Muscle of arm (tissue), 1 donor: ENCODE measurements at regions not wholly inside any gene's neighbourhood (a gene's known extent, or its start where the extent isn't known, plus 50 kb on each side); places are given as distances from the start of the nearest gene placed in this dataset.
"Not testable (repeated sequence)": the region's sequence is repeated elsewhere in the genome, so short reads cannot be mapped to it uniquely, and the experiment has no call there.

Source experiments
- DNase-seq: peaks from one replicate; pipeline ENCODE4 v3.0.0-alpha.2; 2013

GRCh38 chr1:146641534-146641933 is 296.6 kb upstream of the NBPF12 start:
- not testable (repeated sequence) for DNase-seq

DNA sequence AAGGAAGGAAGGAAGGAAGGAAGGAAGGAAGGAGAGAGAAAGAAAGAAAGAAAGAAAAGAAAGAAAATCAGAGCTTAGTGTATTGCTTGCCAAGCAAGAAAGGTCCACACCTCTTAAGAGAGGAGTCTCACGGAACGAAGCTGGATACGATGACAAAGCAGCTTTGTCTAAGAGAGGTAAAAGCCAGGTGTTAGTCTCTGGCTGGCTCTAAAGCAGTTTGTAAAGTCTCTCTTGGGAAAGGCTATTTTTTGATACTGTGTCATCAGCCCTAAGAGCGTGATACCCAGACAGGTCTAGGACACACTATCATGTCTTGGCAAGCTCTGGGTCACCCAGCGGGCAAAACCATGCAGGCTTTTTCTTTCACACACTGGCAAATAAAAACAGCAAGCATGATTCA is 297.5 kb upstream of the NBPF12 start:
- not testable (repeated sequence) for DNase-seq

DNA sequence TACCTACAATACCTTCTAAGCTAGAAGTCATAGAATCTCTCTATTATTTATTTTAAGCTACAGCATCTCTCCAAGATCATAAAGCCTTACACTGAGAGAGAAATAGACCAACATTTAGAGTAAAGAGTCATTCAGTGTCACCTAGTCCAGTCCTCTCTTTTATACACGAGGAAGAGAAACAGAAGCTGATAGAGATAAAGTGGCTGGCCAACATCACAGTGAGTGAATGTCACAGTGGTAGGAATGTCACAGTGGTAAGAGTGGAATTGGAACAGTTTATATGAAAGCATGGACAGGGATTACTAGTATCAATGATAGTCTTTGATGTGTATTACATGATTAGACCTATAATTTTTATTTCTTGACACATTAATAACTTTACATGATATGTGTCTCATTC is 307.8 kb upstream of the NBPF12 start:
- not testable (repeated sequence) for DNase-seq

GRCh38 chr1:146618582-146618981 is 319.5 kb upstream of the NBPF12 start:
- not testable (repeated sequence) for DNase-seq

DNA sequence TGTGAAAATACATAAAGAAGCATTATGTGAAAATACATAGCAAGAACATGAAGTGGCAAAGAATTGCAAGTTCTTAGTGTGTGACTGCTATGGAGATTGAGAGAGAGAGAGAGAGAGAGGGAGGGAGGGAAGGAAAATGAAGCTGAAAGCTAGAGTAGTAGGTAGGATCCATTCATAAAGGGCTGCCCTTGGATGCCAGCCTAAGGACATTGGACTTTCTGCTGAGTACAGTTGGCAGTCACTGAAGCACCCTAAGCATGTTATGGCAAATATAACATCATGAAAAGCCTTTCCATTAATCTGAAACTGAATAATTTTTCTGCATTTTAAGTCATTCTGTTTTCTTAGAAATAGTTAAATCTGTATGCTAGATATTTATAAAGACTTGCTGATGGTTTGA is 333.4 kb upstream of the NBPF12 start:
- not testable (repeated sequence) for DNase-seq

DNA sequence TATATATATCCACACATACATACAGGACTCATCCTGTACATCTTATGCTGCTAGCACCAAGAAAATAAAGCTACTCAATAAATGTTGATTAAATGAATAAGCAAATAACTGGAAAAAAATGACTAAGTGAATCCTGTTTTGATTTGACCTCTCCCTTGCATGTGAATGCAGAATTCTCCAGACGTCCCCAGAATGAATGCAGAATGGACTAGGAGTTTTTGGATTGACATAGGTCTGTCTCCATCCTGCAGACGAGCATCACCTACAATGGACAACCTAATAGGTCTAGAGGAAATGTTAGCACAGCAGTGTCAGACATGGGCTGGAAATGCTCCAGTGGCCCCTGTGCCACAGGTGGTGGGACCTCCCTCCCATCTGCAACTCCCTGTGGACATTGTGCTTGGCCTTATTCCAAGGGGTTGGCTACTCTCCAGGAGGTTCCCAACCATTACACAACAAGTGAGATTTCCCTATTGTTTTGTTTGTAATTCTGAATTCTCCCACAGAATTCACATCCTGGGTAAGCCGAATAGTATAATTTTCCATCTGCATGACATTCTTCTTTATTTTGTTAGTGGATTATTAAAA is 337.3 kb upstream of the NBPF12 start:
- not testable (repeated sequence) for DNase-seq

GRCh38 chr1:146599906-146600305 is 338.2 kb upstream of the NBPF12 start:
- not testable (repeated sequence) for DNase-seq

DNA sequence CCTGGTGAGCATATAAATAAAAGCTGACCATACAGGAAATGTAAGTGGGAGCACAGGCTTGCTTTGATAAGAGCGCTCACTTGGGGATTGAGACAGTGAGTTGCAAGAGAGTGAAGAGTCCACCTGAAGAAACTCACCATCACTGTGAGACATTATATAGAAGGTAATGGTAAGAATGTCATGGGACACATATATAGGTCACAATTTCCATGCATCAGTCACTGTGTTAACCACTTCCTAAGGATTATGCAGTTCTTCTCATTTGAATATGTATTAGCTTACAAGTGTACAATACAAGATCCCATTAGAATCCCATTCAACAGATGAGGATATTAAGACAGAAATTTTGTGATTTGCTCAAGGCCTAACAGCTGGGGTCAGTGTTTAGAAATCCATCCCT is 352.4 kb upstream of the NOTCH2NLA start:
- not testable (repeated sequence) for DNase-seq

- DNase-seq: not testable (repeated sequence)
These were observed 338.7 kb upstream of the NOTCH2NLA start for GRCh38 chr1:146567541-146567940.

DNA sequence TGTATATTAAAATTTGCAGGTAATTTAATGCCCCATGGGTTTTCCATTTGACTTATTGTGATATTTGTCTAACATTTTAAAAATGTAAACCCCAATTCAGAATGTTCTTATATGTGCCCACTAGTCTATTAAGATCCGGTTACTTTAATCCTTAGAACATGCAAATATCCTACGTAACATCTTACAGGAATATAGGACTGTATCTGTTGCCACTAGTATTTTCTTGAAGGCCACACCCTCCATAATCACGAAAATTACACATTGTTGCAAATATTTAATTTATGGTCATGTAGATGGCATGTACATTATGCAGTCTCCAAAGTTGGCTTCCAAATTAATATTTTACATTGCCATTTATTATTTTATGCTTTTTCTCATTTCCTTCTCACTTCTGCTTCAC is 329.2 kb upstream of the NOTCH2NLA start:
- not testable (repeated sequence) for DNase-seq

- not testable (repeated sequence) for DNase-seq
These were observed 327.6 kb upstream of the NOTCH2NLA start for GRCh38 chr1:146556405-146556804.

DNA sequence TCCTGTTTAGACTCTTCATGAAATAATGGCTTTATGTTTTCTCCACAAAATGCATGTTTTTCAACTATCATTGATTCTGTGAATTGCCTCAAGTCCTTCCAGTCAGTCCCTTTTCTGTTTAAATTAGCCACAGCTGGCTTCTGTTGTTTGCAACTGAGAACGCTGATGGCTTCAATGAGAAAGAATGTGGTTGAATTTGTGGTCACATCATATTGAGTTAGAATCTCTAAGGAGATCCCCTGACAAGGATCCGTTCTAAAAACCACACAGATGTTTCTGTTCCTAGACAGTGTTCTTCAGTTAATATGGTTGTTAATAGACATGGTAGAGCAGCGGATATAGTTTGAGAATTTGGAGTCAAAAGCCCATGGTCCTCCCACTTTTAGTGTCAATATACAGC is 323.6 kb upstream of the NOTCH2NLA start:
- DNase-seq: not testable (repeated sequence)

GRCh38 chr1:146548684-146549083 is 319.9 kb upstream of the NOTCH2NLA start:
- DNase-seq: not testable (repeated sequence)

DNA sequence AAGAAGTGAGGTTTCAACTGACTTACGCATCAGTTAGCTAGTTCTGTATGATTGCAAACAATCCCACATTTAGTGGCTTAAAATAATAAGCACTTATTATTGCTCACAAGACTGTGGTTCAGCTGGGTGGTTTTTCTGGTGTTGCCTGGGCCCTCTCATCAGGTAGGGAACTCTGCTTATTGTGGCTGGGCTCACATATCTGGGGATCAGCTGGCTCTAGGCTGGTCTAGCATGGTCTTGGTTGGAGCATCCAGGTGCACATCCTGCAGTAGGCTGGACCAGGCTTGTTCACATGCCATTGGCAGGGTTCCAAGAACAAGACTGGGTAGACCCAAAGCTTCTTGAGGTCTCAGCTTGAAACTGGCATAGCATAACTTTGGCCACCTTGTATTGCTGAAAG is 317.4 kb upstream of the NOTCH2NLA start:
- DNase-seq: not testable (repeated sequence)

GRCh38 chr1:146537775-146538373 is 309.1 kb upstream of the NOTCH2NLA start:
- not testable (repeated sequence) for DNase-seq

GRCh38 chr1:146536028-146536427 is 307.2 kb upstream of the NOTCH2NLA start:
- not testable (repeated sequence) for DNase-seq

DNA sequence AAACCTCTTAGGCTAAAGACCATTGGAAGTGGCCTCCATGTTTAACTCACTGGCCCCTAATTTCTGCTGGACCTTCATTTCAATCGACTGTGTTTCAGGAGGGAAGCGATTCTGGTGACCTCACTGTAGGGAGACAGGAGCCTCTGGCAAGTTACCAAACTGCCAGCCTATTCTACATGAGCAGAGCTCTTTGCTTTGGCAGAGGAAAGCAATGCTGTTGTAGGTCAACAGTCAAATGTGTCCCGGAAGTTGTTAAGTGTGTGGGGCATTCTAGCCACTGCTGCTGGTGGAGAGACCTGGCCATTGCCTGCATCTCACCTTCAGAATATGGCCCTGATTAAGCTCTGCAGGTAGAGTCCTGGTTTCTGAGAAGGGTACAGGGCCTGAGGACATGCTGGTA is 306.8 kb upstream of the NOTCH2NLA start:
- DNase-seq: not testable (repeated sequence)

DNA sequence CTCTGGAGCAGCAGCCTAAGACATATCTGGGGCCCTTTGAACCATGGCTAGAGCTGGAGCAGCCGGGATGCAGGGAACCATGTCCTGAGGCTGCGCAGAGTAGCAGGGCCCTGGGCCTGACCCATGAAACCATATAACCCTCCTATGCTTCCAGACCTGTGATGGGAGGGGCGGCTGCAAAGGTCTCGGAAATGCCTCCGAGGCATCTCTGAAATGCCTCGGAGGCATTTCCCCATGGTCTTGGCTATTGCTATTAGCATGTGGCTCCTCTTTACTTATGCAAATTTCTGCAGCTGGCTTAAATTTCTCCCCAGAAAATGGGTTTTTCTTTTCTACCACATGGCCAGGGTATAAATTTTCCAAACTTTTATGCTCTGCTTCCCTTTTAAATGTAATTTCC is 302.1 kb upstream of the NOTCH2NLA start:
- not testable (repeated sequence) for DNase-seq

DNA sequence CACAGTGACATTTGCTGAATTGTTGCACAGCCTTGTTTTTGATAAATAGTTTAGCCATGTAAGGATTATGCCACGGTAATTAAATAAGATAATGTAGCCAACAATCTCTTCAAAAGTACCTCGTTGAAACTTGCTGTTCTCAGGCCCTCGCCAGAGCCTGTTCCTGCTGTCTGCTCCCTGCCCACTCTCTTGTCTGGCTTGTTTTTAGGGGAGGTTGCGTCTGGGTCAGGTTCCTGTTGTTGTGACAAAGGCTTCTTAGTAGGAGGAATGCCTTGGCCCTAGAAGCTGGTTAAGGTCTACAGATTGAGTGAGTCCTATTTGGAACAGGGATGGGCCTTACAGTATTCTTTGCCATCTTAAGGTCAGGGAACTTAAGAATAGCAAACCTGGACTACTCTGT is 294.0 kb upstream of the NOTCH2NLA start:
- not testable (repeated sequence) for DNase-seq

DNA sequence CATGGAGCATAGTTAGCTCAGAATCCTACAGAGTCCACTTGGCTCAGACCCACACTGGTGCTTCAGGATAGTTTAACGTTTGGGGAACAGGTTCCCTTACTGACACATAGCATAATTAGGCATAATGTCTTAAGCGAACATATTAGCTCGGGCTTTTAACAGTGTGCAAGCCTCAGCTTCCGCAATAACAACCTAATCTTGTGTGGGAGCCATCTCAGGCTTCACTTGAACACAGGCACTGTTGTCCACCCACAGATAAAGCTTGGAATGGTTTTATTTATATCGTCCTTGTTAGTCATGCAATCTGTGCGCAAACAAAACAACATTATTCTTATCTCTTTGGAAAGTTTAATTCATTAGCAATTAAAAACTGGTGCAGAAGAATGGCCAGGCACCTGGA is 293.5 kb upstream of the NOTCH2NLA start:
- not testable (repeated sequence) for DNase-seq

GRCh38 chr1:146521804-146522203 is 293.0 kb upstream of the NOTCH2NLA start:
- DNase-seq: not testable (repeated sequence)

GRCh38 chr1:146513754-146514153 is 284.9 kb upstream of the NOTCH2NLA start:
- not testable (repeated sequence) for DNase-seq

DNA sequence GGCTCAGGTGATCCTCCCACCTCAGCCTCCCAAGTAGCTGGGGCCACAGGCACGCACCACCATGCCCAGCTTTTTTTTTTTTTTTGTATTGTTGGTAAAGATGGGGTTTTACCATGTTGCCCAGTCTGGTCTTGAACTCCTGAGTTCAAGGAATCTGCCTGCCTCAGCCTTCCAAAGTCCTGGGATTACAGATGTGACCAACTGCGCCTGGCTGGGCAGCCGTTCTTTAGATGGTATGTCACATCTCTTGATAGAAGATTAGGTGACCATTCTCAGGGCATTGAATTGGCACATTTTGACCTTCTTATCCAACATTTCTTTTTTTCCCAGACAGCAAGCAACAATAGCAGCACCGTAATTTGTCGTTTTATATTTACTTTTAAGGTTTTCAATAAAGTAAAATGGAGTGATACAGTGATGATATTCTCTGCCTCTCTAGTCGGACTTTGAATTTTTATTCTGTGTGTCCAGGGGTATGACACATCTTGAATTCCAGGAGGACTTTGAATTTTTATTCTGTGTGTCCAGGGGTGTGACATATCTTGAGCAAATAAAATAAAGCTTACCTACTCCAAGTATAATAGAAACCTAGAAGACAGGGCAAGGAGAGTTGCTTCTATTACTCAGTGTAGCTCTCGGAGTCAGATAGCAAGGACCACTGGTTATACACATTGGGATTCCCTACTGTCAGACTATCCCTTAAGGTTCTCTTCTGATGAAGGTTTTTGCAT is 282.4 kb upstream of the NOTCH2NLA start:
- DNase-seq: not testable (repeated sequence)
